ENCODE measurements at regions not wholly inside any gene's neighbourhood (a gene's known extent, or its start where the extent isn't known, plus 50 kb on each side); places are given as distances from the start of the nearest gene placed in this dataset.
A peak's percentile ranks its signal among the peaks of the same experiment; 100 is the strongest.

DNA sequence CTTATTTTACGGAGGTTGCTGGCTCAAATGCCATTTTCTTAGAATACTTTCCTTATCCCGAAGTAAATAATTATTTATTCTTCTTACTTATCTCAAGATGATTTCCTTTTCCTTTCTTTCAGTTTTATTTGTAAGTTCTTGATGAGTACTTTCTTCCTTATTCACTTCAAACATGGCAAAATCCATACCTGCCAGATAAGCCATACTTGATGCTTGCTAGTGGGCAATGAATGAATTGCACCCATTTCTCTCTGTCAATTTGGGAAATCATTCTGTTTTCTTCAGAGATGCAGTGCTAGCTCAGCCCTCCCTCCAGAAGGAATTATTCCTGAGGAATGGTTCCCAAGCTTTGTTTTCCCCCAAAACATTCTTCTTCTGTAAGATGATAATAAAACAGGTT is 598.3 kb downstream of the SPRY1 start:
- no peak overlapping the region for H3K27ac ChIP-seq
- no peak overlapping the region for H3K4me3 ChIP-seq (ENCODE audit: low read depth, low read length)
- DNase-seq = no peak
- TF ChIP-seq, protein P1, sequence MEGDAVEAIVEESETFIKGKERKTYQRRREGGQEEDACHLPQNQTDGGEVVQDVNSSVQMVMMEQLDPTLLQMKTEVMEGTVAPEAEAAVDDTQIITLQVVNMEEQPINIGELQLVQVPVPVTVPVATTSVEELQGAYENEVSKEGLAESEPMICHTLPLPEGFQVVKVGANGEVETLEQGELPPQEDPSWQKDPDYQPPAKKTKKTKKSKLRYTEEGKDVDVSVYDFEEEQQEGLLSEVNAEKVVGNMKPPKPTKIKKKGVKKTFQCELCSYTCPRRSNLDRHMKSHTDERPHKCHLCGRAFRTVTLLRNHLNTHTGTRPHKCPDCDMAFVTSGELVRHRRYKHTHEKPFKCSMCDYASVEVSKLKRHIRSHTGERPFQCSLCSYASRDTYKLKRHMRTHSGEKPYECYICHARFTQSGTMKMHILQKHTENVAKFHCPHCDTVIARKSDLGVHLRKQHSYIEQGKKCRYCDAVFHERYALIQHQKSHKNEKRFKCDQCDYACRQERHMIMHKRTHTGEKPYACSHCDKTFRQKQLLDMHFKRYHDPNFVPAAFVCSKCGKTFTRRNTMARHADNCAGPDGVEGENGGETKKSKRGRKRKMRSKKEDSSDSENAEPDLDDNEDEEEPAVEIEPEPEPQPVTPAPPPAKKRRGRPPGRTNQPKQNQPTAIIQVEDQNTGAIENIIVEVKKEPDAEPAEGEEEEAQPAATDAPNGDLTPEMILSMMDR (IDR thresholded peaks at IDR 0.05; ENCODE audit: low read depth, low read length) = 0 out of 2 replicates have a peak, but pooled peaks have one; percentile 16
- H3K9me3 ChIP-seq (ENCODE audit: severe bottlenecking) = no peaks in the 10 kb centered on the region
- no peaks in the 10 kb centered on the region for H3K36me3 ChIP-seq
- H3K27me3 ChIP-seq (ENCODE audit: insufficient read depth, low read depth, severe bottlenecking) = no peaks in the 10 kb centered on the region

DNA sequence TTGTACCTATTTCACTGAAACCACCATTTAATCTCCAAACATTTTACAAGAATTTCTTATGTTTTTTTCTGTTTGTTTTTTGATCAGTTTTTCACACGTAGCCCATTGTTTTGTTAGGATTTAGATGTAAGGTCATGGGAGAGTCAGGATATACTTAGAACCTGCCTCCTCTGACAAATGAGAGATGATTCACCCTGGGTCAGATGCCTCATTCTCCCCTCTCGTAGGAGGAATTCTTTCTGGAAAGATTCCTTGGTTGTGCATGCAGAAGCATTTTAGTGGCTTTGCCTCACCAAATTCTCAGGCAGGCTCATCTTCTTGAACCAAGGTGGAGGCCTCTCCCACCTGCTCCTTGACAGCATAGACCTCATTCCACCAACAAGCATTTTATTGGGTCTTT is 599.3 kb downstream of the SPRY1 start:
- H3K9me3 ChIP-seq (ENCODE audit: severe bottlenecking) = no peaks in the 10 kb centered on the region
- H3K27me3 ChIP-seq (ENCODE audit: insufficient read depth, low read depth, severe bottlenecking) = no peaks in the 10 kb centered on the region
- no peak overlapping the region for H3K4me3 ChIP-seq (ENCODE audit: low read depth, low read length)
- H3K27ac ChIP-seq = no peak overlapping the region
- DNase-seq = no peak
- TF ChIP-seq, protein P1 (IDR thresholded peaks at IDR 0.05; ENCODE audit: low read depth, low read length) = no peak
- H3K36me3 ChIP-seq = no peaks in the 10 kb centered on the region

DNA sequence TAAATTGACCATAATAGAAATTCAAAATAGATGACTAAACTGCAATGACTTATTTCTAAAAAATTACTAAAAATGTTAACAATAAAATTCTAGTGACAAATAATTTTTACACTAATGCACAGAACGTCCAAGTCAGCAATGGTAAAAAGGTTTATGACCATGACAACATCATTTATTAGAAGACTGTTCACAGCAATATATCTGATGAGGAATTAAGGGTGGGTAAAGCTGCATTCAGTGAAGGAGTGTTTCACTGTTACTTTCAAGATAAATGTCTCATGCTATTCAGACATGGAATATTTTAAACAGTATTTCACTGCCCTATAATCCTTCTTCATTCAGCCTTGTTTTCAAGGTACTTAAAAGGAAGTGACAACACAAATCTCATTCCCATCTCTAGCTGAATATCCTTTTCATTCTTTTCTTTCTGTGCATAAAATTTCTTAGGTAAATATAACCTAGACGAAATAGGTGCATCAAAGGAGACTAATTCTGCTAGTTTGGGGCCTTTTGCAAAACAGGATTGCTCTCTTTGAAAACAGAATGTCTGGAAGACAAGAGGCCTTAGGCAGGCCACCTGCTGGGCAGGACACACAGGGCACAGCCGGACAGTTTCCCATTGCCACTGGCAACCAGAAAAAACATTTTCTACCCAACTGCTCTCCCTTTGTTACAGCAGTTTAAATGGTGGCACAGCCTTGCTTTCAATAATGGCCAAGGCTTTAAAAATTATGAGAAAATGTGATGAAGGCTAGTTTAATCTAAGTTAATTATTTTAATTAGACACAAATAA is 600.3 kb downstream of the SPRY1 start:
- Histone ChIP-seq H3K9me3 (ENCODE audit: severe bottlenecking) (no peaks in the 10 kb centered on the region), H3K27me3 (ENCODE audit: insufficient read depth, low read depth, severe bottlenecking) (no peaks in the 10 kb centered on the region), H3K36me3 (no peaks in the 10 kb centered on the region), H3K27ac (no peak overlapping the region), H3K4me3 (ENCODE audit: low read depth, low read length) (no peak overlapping the region)
- TF ChIP-seq, protein P1 (IDR thresholded peaks at IDR 0.05; ENCODE audit: low read depth, low read length) = peak; percentile 19; the same call in 1 of the 2 replicates
- no peak for DNase-seq

DNA sequence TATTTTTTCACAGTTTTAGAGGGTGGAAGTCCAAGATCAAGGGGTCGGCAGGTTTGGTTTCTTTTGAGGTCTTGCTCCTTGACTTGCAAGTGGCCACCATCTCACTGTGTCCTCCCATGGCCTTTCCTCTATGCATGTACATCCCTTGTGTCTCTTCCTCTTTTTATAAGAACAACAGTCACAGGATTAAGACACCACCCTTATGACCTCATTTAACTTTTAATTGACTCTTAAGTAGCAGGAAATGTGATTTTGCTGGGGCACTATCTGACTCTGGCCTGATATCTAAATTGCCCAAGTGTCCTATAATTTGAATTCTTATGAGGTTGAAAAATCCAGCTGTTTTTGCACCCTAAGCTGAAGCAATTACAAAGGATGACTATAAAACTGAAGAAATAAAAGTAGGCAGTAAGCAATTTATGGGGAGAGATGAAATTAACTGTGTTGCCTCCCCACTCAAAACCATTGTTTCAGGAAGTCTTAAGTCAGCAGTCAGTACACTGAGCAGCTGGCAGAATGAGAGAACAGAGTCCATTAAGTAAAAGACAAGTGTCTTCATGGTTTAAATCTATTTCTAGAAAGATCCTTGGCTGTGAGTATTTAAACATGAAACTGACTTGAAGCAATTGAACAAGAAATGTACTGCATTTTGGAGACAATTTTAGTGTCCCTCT is 601.3 kb downstream of the SPRY1 start:
- no peak overlapping the region for H3K27ac ChIP-seq
- H3K36me3 ChIP-seq = no peaks in the 10 kb centered on the region
- H3K9me3 ChIP-seq (ENCODE audit: severe bottlenecking) = no peaks in the 10 kb centered on the region
- TF ChIP-seq, protein P1 (IDR thresholded peaks at IDR 0.05; ENCODE audit: low read depth, low read length) = no peak
- no peaks in the 10 kb centered on the region for H3K27me3 ChIP-seq (ENCODE audit: insufficient read depth, low read depth, severe bottlenecking)
- no peak overlapping the region for H3K4me3 ChIP-seq (ENCODE audit: low read depth, low read length)
- no peak for DNase-seq

DNA sequence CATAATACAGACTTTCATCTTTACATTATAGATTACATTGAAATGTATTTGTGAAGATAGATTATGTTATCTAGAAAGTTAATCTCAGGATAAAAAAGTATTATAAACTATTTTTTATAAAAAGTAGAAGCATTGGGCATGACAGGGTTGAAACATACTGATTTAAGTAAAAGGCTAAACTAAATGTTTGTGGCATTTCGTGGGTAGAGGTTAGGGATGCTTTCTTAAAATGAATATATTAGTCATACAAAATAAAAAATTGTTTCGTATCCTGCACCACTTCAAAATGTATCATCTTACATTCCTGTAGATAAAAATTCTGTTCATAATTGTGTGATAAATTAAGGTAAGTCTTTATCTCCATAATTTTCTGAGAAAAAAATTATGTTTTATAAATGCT is 603.6 kb downstream of the SPRY1 start:
- Histone ChIP-seq H3K4me3 (ENCODE audit: low read depth, low read length) (no peak overlapping the region), H3K27ac (no peak overlapping the region), H3K27me3 (ENCODE audit: insufficient read depth, low read depth, severe bottlenecking) (no peaks in the 10 kb centered on the region), H3K36me3 (no peaks in the 10 kb centered on the region), H3K9me3 (ENCODE audit: severe bottlenecking) (no peaks in the 10 kb centered on the region)
- TF ChIP-seq, protein P1 (IDR thresholded peaks at IDR 0.05; ENCODE audit: low read depth, low read length) = no peak
- no peak for DNase-seq
